Astrocyte of the cerebellum (primary cell): ENCODE measurements at regions not wholly inside any gene's neighbourhood (a gene's known extent, or its start where the extent isn't known, plus 50 kb on each side); places are given as distances from the start of the nearest gene placed in this dataset.

ENCODE experiments used
- DNase-seq: peaks from one replicate; pipeline ENCODE4 v3.0.0-alpha.2; 2011; ENCODE audit warnings: low read depth
- H3K4me3 ChIP-seq: 2 replicates; pipeline ENCODE4 v1.5.1; 2011; ENCODE audit warnings: mild to moderate bottlenecking, low read depth, low read length, moderate library complexity
- CTCF ChIP-seq: IDR thresholded peaks from 2 replicates; pipeline ENCODE4 v1.5.1; 2012; ENCODE audit warnings: low read length, low read depth, moderate library complexity, mild to moderate bottlenecking; ENCODE audit errors: missing control alignments
- in situ Hi-C: cut with HindIII; loops from 2 replicates; pipeline ENCODE4 v1.10.0; 2017; ENCODE audit warnings: low sequenced_read_pairs

GRCh38 chr6:22819209-22819608 lies 249.8 kb downstream of the HDGFL1 start:
- TF ChIP-seq CTCF: no peak
- no peak overlapping the region for H3K4me3 ChIP-seq
- DNase-seq: no peak
- in situ Hi-C loops: no loop called here

GRCh38 chr6:22821664-22822320 lies 252.4 kb downstream of the HDGFL1 start:
- TF ChIP-seq CTCF: no peak

GRCh38 chr6:22825210-22825609 lies 255.8 kb downstream of the HDGFL1 start:
- in situ Hi-C loops: no loop called here
- no peak overlapping the region for H3K4me3 ChIP-seq
- no peak for DNase-seq
- no peak for TF ChIP-seq CTCF

More at GRCh38 chr6:22821664-22822320, 252.4 kb downstream of the HDGFL1 start:
- H3K4me3 ChIP-seq: no peak overlapping the region
- in situ Hi-C loops: no loop called here
- DNase-seq: no peak

GRCh38 chr6:22826961-22827360 lies 257.6 kb downstream of the HDGFL1 start:
- TF ChIP-seq CTCF: no peak
- no peak for DNase-seq
- no peak overlapping the region for H3K4me3 ChIP-seq
- in situ Hi-C loops: no loop called here

GRCh38 chr6:22827760-22828159 lies 258.4 kb downstream of the HDGFL1 start:
- no peak for TF ChIP-seq CTCF
- in situ Hi-C loops: no loop called here
- H3K4me3 ChIP-seq: no peak overlapping the region
- DNase-seq: no peak

- peak; percentile 96 for DNase-seq
- peak; percentile 76 for TF ChIP-seq CTCF
- no peak overlapping the region for H3K4me3 ChIP-seq
- in situ Hi-C loops: no loop called here
Measured at GRCh38 chr6:22828179-22829062, 259.1 kb downstream of the HDGFL1 start.
